Fibroblast of lung (primary cell): ENCODE measurements at regions not wholly inside any gene's neighbourhood (a gene's known extent, or its start where the extent isn't known, plus 50 kb on each side); places are given as distances from the start of the nearest gene placed in this dataset.

Source experiments
- DNase-seq, 2 donors: peaks; one replicate each; pipeline versions ENCODE4 v3.0.0 to v3.0.0-alpha.2; 2010; ENCODE audit warnings: low read depth in 2 of 2
- H2AFZ ChIP-seq: 2 replicates; pipeline ENCODE4 v1.5.1; 2012; ENCODE audit warnings: low read length, control low read depth, inconsistent platforms
- H3K27ac ChIP-seq: 2 replicates; pipeline ENCODE4 v1.5.1; 2011; ENCODE audit warnings: low read length, control low read depth; ENCODE audit not compliant: insufficient read depth
- H3K27me3 ChIP-seq: 2 replicates; pipeline ENCODE4 v1.5.1; 2011; ENCODE audit warnings: mild to moderate bottlenecking, low read length; ENCODE audit not compliant: control insufficient read depth, insufficient read depth
- H3K36me3 ChIP-seq: 2 replicates; pipeline ENCODE4 v1.5.1; 2011; ENCODE audit warnings: low read length; ENCODE audit not compliant: control insufficient read depth, insufficient read depth
- H3K4me1 ChIP-seq: 2 replicates; pipeline ENCODE4 v1.5.1; 2011; ENCODE audit warnings: low read length; ENCODE audit not compliant: control insufficient read depth, insufficient read depth; ENCODE audit errors: extremely low read depth
- H3K4me2 ChIP-seq: 2 replicates; pipeline ENCODE4 v1.5.1; 2011; ENCODE audit warnings: low read length, control low read depth; ENCODE audit not compliant: insufficient read depth; ENCODE audit errors: extremely low read depth
- H3K4me3 ChIP-seq, 4 experiments: fragments of 200-600 bp in 1 of 4; sonication (generic) in 1 of 4; replicated peaks in 1 of 4; 2 replicates each; pipeline ENCODE4 v1.5.1; 2011 to 2016; ENCODE audit warnings: low read length in 4 of 4, low read depth in 3 of 4, mild to moderate bottlenecking in 3 of 4, control low read depth in 2 of 4, inconsistent platforms in 1 of 4, mixed read lengths in 1 of 4; ENCODE audit not compliant: insufficient read depth in 1 of 4; ENCODE audit errors: control extremely low read depth in 1 of 4
- H3K79me2 ChIP-seq: 2 replicates; pipeline ENCODE4 v1.5.1; 2012; ENCODE audit warnings: mild to moderate bottlenecking, low read length, inconsistent platforms; ENCODE audit not compliant: control insufficient read depth, insufficient read depth
- H3K9ac ChIP-seq: 2 replicates; pipeline ENCODE4 v1.5.1; 2011; ENCODE audit warnings: mild to moderate bottlenecking, low read length, control low read depth; ENCODE audit not compliant: insufficient read depth
- H3K9me3 ChIP-seq: 2 replicates; pipeline ENCODE4 v1.5.1; 2012; ENCODE audit warnings: low read depth, low read length; ENCODE audit not compliant: control insufficient read depth, insufficient read depth
- H4K20me1 ChIP-seq: 2 replicates; pipeline ENCODE4 v1.5.1; 2011; ENCODE audit warnings: low read length; ENCODE audit not compliant: control insufficient read depth, insufficient read depth; ENCODE audit errors: extremely low read depth
- EZH2 ChIP-seq: IDR thresholded peaks from 2 replicates; pipeline ENCODE4 v1.5.1; 2012; ENCODE audit warnings: low read length, control low read depth, mild to moderate bottlenecking; ENCODE audit errors: missing control alignments
- TF ChIP-seq, protein P1 (sequence below), 2 donors: IDR thresholded peaks in 1 of 2; conservative IDR thresholded peaks in 1 of 2; 1 replicate in 1 of 2; 2 replicates in 1 of 2; pipeline ENCODE4 v1.5.1; 2011 to 2012; ENCODE audit warnings: low read length in 2 of 2, control low read depth in 1 of 2, inconsistent platforms in 1 of 2, low read depth in 1 of 2, mild to moderate bottlenecking in 1 of 2

DNA sequence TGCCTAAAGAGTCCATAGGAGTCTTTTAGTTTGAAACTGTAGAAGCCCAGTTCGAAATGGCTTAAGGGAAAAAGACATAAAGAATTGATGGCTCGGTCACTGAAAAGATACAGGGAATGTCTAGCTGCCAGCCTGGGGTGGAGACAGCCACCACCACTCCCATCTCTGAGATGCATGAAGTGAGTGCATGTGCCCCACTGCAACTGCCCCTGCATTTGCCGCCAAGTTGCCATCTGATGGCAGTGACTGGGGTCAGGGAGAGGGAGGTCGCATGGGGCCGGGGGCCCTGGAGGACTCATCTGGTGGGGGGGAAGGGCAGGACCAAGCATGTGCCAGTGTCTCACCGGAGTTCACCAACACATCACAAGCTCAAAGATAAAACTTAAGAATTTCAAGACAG is 385.8 kb upstream of the SULF2 start:
- Histone ChIP-seq H3K9me3 (no peaks in the 10 kb centered on the region), H3K4me3 (no peak overlapping the region), H3K79me2 (no peaks in the 10 kb centered on the region), H3K27ac (no peak overlapping the region), H3K4me2 (no peak overlapping the region), H3K9ac (no peak overlapping the region), H4K20me1 (no peaks in the 10 kb centered on the region), H2AFZ (no peak overlapping the region), H3K36me3 (no peaks in the 10 kb centered on the region), H3K27me3 (no peaks in the 10 kb centered on the region), H3K4me1 (no peaks in the 10 kb centered on the region)
- no peak for DNase-seq
- no peak for TF ChIP-seq EZH2
- TF ChIP-seq, protein P1, sequence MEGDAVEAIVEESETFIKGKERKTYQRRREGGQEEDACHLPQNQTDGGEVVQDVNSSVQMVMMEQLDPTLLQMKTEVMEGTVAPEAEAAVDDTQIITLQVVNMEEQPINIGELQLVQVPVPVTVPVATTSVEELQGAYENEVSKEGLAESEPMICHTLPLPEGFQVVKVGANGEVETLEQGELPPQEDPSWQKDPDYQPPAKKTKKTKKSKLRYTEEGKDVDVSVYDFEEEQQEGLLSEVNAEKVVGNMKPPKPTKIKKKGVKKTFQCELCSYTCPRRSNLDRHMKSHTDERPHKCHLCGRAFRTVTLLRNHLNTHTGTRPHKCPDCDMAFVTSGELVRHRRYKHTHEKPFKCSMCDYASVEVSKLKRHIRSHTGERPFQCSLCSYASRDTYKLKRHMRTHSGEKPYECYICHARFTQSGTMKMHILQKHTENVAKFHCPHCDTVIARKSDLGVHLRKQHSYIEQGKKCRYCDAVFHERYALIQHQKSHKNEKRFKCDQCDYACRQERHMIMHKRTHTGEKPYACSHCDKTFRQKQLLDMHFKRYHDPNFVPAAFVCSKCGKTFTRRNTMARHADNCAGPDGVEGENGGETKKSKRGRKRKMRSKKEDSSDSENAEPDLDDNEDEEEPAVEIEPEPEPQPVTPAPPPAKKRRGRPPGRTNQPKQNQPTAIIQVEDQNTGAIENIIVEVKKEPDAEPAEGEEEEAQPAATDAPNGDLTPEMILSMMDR (conservative IDR thresholded peaks at IDR 0.05 in 1 of 2, IDR thresholded peaks at IDR 0.05 in 1 of 2; ENCODE audit: low read depth in 1 of 2, low read length in 2 of 2), result no peak

DNA sequence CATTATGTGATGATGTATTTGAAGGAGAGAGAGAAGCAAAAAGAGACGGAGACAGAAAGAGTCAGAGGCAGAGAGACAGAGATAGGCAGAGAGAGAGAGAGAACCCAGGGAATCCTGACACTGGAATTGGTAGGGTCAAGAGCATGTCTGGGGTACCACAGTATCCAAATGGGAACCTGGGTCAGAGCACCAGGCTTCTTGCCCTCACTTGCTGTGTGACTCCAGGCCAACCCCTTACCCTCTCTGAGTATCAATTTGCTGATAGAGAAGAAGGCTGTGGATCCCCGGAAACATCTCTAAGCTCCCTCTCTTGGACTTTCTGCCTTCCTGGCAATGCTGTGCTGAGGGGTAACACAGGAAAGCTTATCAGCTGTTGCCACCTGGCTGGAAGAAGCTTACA is 385.3 kb upstream of the SULF2 start:
- H3K27me3 ChIP-seq, result no peaks in the 10 kb centered on the region
- H3K9me3 ChIP-seq, result no peaks in the 10 kb centered on the region
- DNase-seq, result no peak
- no peak overlapping the region for H3K9ac ChIP-seq
- H4K20me1 ChIP-seq, result no peaks in the 10 kb centered on the region
- no peak overlapping the region for H3K4me2 ChIP-seq
- no peaks in the 10 kb centered on the region for H3K36me3 ChIP-seq
- H2AFZ ChIP-seq, result no peak overlapping the region
- H3K27ac ChIP-seq, result no peak overlapping the region
- no peaks in the 10 kb centered on the region for H3K79me2 ChIP-seq
- H3K4me3 ChIP-seq, result no peak overlapping the region
- H3K4me1 ChIP-seq, result no peaks in the 10 kb centered on the region
- TF ChIP-seq EZH2, result no peak
- TF ChIP-seq, protein P1 (conservative IDR thresholded peaks at IDR 0.05 in 1 of 2, IDR thresholded peaks at IDR 0.05 in 1 of 2; ENCODE audit: low read depth in 1 of 2, low read length in 2 of 2), result no peak

DNA sequence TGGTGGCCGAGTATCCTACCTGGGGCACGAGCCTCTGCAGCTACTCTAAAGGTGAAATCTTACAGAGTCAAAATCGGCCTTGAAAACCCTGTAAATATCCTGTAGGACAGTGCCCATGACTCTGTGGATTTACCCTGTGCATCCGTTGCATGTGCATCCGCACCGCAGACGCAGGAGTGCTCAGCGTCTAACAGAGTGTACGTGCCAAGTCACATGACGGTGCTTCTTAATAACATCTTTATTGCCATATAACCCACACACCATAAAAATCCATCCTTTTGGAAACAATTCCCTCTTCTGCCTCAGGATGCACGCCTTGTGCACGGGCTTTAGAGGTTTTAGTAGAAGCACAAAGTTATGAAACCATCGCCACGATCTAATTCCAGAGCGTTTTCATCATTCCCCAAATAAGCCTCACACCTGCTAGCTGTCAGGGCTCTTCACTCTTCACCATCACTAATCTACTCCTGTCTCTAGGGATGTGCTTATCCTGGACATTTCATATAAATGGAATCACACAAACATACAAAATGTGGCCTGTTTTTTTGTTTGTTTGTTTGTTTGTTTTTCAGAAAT is 384.5 kb upstream of the SULF2 start:
- H3K9ac ChIP-seq, result no peak overlapping the region
- H3K4me1 ChIP-seq, result no peaks in the 10 kb centered on the region
- H2AFZ ChIP-seq, result no peak overlapping the region
- no peaks in the 10 kb centered on the region for H3K27me3 ChIP-seq
- no peak overlapping the region for H3K27ac ChIP-seq
- no peaks in the 10 kb centered on the region for H3K9me3 ChIP-seq
- H3K36me3 ChIP-seq, result no peaks in the 10 kb centered on the region
- H3K4me3 ChIP-seq, result no peak overlapping the region
- DNase-seq, result no peak
- TF ChIP-seq, protein P1 (conservative IDR thresholded peaks at IDR 0.05 in 1 of 2, IDR thresholded peaks at IDR 0.05 in 1 of 2; ENCODE audit: low read depth in 1 of 2, low read length in 2 of 2), result no peak
- TF ChIP-seq EZH2, result no peak
- no peak overlapping the region for H3K4me2 ChIP-seq
- H3K79me2 ChIP-seq, result no peaks in the 10 kb centered on the region
- H4K20me1 ChIP-seq, result no peaks in the 10 kb centered on the region
